Pons (tissue), 1 donor: ENCODE measurements at regions not wholly inside any gene's neighbourhood (a gene's known extent, or its start where the extent isn't known, plus 50 kb on each side); places are given as distances from the start of the nearest gene placed in this dataset.
A peak's percentile ranks its signal among the peaks of the same experiment; 100 is the strongest.
"Not testable (repeated sequence)": the region's sequence is repeated elsewhere in the genome, so short reads cannot be mapped to it uniquely, and the experiment has no call there.

ENCODE experiments used
- DNase-seq: peaks from one replicate; pipeline ENCODE4 v3.0.0-alpha.2; 2016; ENCODE audit warnings: low spot score

DNA sequence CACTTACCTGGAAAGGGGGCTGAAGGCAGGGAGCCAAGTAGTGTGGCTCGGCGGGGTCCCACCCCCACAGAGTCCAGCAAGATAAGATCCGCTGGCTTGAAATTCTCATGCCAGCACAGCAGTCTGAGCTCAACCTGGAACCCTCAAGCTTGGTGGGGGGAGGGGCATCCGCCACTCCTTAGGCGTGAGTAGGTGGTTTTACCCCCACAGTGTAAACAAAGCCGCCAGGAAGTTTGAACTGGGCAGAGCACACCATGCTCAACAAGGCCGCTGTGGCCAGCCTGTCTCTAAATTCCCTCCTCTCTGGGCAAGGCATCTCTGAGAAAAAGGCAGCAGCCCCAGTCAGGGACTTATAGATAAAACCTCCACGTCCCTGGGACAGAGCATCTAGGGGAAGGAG lies 156.3 kb downstream of the KBTBD8 start:
- DNase-seq: no peak

DNA sequence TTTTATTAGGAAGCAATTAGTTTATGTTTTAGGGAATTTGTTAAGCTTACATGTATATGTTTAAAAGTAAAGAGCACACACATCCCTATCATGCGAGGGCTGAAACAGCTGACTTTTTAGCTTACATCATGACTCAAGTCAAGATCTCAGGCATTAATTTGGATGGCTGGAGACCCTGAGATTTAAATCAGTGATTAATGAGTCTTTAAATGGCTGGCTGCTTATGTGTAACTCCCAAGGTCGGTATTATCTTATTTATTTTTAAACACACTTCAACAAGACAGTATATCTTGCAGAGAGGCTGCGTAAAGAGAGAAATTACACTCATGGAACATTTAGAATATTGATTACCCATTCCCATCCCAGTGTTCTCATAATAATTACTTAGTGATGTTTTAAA lies 169.4 kb downstream of the KBTBD8 start:
- no peak for DNase-seq

DNA sequence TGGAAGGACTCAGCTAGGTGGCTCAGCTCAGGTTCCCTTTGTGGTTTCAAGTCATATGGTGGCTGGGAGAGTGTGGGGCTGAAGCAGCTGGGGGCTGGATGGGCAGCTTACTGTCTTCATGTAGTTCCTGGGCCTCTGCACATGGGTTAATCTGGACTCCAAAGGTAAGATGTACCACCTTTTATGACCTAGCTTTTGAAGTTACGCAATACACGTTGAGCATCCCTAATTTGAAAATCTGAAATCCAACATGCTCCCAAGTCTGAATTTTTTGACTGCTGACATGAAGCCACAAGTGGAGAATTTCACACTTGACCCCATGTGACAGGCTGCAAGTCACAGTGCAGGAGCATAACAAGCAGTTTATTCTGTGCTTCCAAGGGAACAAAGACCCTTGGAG lies 173.7 kb downstream of the KBTBD8 start:
- DNase-seq: no peak

DNA sequence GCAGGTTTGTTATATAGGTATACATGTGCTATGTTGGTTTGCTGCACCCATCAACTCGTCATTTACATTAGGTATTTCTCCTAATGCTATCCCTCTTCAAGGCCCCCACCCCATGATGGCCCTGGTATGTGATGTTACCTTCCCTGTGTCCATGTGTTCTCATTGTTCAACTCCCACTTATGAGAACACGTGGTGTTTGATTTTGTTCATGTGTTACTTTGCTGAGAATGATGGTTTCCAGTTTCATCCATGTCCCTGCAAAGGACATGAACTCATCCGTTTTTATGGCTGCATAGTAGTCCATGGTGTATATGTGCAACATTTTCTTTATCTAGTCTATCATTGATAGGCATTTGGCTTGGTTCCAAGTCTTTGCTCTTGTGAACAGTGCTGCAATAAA lies 175.0 kb downstream of the KBTBD8 start:
- DNase-seq: not testable (repeated sequence)

DNA sequence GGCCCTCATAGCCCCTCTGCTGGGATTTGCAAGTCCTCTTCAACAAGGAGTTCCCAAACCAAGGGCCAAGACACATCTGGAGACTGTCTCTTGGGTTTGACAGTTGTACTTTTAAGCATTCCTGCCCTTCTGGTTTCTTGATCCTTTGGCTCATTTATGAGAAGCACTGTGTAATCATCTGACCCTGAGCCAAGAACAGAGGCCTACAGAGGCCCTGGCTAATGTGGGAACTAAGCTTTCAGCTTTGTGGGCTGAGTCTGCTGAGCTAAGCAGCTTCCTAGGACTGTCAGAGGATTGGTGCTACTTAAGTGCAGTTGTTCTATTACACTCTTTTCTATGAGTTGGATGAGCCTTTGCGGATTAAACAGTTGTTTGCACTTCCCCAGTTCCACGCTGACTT lies 178.3 kb downstream of the KBTBD8 start:
- DNase-seq: peak; percentile 12

DNA sequence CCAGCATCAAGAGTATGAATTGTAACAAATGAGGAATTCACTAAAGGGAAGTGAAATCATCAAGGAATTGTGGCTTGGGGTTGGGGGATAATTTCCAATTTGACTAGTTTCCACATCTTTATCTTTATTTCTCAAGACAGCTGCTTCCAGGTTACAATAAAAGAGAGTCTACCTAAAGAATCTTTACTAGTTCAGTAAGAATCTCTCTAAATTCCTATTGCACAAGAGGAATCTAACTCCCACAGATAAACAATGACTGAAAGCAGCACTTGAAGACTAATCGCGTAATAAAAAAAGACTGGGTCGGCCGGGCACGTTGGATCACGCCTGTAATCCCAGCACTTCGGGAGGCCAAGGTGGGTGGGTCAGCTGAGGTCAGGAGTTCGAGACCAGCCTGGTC lies 194.4 kb downstream of the KBTBD8 start:
- DNase-seq: no peak

DNA sequence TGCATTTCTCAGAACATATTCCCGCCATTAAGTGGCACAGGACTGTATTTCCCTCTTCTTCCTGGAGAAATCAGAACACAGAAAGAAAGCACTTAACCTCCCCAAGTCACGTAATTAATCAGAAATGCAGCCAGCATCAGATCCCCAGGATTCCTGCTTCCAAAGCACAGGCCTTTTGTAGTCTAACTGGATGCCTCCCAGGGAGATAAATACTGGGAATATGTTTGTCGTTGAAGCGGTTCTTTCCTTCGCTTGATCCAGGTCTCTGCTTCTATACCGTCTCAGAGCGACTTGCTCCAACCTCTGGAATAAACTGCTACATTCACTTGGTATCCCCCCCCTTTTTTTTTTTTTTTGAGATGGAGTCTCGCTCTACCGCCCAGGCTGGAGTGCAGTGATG lies 198.6 kb downstream of the KBTBD8 start:
- no peak for DNase-seq

DNA sequence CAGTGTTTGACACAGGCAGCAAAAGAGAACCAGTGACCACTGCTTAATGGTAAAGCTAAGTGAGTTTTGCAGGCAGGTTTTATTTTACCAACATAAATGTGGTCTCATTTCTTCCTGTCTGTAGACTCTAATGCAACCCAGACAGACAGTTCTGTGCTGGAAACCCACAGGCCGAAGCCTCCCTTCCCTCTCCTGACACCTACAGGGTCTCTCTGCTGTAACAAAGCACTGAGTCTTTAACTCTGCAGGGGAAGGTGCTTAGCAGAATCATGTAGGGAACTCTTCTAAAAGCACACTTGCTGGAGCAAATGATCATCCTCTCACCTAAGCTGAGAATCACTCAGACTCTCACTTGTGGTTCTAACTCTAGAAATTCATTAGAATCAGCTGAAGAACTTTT lies 200.3 kb downstream of the KBTBD8 start:
- no peak for DNase-seq

DNA sequence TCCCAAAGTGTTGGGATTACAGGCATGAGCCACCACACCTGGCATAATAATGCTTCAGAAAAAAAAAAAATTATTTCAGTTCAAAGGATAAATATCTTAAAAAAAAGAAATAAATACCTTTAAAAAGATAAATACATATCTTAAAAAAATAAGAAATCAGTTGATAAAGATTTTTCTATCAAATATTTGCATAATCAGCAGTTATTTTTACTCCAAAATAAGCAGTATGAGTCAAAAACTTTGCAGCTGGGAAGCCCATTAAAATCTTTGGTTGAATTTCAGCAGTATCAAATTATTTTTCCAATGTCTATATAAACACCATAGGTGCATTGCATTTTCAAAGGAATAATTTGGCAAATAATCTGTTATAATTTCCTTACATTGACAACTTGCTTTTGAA lies 202.5 kb downstream of the KBTBD8 start:
- no peak for DNase-seq

DNA sequence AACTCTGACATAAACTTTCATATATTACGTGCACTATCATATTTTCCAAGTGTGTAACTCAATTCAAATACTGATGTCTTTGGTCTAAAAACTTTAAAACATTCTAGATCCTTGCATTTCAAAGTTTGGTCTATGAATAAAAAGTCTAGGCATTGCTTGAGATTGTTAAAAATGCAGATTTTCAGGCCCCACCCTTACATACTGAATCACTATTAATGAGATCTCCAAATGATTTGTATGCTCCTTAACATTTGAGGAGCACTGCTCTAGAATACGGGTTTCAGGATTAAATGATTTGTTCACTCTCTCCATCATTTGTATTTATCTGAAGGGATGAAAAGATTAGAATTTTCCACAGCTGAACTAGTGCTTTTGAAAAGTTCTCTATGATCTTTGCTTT lies 202.9 kb downstream of the KBTBD8 start:
- DNase-seq: no peak

DNA sequence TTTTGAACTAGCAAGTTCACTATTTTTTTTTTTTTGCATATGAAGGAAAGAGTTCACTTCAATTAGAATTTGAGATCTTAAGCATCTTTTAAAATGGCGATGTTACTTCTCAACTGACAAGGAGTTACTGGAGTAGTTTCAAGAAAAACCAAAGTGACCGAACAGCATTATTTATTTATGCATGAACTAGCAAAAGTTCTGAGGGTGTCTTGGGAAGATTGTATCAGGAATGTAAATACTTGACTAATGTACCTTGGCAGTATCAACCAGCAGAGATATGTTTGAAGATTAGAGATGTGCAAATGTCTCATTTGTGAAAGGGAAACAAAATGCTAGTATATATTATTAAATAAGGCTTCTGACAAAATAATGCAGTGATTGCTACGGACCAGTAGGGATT lies 203.9 kb downstream of the KBTBD8 start:
- DNase-seq: no peak

DNA sequence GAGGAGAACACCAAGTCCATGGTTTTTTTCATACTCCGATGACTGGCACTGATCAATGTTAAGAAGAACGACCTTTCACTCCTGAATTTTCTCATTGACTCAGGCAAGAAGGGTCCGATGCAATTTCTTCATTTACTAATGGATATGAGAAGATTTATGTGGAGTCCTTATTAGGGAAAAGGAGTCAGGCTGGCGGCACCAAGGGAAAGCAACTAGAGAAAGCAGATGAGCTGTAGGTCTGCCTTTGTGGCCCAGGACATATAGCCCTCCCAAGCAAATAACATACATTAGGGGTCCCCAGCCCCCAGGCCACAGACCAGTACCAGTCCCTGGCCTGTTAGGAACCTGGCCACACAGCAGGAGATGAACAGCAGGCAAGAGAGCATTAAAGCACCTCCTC lies 206.8 kb downstream of the KBTBD8 start:
- DNase-seq: no peak

DNA sequence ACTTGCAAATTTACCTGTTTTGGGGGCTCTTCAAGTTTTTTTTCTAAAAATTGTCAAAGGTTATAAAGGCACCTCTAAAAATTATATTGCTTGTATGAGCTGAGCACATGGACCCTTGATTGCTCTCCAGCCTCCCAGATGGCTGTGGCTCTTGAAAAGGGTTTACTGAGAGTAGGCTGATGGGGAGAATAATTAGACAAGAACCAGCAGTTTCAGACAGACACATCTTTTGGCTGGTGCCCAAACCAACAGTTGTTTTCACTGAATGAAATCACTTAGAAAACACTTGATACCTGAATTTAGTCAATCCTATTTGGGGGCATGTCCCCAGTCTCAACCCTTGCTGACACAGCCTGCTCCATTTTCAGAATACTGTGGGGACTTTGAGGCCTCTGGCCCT lies 217.6 kb downstream of the KBTBD8 start:
- no peak for DNase-seq

DNA sequence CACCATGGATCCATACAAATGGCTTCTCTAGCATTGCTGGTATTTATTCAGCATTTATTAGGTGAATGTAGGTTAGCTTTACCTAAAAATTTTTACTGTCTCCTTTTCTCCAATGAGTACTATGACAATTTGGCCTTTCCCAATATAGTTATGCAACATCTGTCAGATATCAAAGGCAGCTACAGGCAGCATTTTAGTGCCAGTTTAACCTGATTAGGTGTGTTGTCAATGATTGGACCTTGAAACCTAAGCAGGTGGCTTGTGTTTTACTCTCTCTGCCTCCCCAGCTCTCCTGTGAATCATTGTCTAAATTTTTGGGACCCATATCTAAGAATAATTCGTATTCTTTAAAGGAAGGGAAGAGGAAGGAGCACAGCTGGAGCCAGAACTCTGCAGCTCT lies 228.9 kb downstream of the KBTBD8 start:
- DNase-seq: no peak

DNA sequence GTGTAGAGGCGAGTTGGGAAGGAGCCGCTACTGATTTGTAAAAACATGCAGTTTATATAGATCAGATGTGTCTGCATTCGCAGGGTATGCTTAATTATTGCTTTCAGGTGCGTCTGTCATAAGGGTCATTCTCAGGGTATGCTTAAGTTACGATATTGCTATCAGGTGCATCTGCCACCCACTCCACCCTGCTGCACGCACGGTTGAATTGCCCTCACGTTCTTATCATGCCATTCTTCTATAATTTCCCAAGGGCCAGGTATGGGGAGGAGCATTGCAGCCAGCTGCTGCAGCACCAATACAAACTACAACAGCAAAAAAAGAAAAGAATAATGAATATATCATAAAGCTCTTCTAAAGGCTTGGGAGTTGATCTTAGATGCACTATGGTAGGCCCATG lies 230.0 kb downstream of the KBTBD8 start:
- no peak for DNase-seq

DNA sequence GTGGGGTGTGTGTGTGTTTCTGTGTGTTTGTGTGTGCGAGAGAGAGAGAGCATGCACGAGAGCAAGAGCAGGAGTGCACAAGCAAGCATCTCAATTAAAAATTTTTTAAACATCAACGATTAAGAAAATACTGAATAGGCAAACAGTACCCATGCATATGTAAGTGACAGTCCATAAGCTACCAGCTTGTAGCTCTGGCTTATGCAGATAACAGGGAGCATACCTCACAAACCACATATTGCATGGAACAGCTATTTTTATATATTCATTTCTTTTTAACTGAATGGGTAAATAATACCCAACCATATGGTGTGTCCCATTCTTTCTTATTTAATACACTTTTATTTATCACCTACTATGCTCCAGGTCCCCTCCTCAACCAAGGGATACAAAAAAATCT lies 234.5 kb downstream of the KBTBD8 start:
- DNase-seq: no peak

DNA sequence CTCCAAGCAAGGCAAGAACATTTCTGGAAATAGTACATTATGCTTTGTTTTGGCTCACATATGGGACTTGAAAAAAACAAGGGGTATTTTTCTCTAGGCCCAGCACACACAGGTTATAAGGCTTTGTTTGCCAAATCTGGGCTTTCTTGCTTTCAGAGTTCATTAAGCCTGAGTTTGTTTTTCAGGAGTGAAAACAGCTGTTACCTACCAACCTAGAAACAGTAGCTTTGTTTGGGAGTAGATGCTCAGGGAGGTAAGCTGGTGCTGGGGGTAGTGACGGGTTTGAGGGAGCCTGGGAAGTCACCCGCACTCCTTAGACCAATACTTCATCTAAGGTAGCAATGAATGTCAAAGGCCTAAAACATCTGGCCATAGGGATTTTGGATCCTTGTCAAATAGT lies 241.2 kb downstream of the KBTBD8 start:
- no peak for DNase-seq

DNA sequence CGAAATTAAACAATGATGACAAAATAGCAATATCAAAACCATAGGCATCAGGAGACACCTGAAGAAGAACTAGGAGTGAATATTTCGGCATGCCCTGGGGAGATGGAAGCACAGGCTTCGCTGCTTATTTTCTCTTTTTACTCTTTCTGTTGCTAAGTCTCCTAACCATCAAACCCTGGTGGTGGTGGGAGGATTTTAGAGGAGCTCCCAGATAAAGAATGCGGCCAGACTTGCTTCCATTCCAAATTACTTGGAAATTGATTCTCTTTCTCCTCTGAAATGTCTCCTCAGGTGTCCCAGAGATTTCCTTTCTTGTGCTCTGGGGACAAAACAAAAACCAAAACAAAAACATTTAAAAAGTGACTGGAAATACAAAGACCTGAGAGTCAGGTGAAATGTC lies 243.0 kb downstream of the KBTBD8 start:
- no peak for DNase-seq

DNA sequence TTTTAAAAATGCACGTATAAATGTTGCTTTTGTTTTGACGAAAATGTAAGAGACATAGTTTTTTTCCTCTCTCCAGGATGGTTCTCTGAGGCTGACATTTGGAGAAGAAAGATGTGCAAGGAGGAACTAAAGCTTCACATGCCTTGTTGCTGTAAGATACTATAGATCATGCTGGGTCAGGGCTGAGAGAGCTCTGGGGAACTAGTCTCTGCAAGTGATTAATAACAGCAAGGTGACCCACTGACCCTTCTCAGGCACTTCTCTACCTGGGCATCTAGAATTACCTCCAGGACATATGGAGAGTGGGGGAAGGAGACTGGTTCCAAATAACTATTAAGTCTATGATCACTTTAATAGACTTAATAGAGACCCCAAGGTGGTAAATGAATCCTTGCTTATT lies 246.0 kb downstream of the KBTBD8 start:
- no peak for DNase-seq

DNA sequence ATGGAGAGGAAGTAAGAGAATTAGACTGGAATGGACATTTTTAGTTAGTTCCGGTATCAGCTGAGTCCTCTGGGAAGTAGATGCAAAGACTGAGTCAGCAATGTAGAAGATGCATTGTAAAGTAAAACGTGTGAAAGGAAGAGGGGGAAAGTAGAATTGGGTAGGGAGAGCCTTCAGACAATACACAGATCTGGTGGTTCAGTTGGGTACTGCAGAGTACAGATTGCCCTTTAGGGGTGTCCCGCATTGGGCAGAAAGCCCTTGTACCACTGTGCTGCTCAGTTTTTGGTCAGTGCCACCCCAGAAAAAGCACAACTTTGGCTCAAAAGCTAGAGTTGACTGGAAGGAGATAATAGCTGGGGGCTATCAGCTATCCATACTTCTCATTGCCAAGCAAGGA lies 247.4 kb downstream of the KBTBD8 start:
- DNase-seq: no peak

DNA sequence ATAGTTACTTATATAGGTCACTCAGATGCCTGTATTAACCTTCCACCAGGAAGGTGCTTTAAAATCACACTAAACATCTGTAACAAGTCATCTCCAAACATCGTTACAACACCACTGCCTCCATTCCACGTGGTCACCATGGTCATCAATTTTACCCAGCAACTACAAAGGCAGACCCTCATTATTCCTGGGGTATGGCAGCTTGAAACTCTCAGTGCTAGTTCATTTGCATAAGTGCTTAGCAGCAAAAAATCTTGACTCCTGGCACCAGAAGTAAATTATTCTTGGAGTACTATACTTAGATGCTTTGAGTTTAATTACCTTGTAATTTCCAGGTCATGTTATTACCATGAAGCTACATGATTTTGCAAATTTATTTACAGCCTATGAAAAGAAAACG lies 250.6 kb downstream of the KBTBD8 start:
- no peak for DNase-seq

DNA sequence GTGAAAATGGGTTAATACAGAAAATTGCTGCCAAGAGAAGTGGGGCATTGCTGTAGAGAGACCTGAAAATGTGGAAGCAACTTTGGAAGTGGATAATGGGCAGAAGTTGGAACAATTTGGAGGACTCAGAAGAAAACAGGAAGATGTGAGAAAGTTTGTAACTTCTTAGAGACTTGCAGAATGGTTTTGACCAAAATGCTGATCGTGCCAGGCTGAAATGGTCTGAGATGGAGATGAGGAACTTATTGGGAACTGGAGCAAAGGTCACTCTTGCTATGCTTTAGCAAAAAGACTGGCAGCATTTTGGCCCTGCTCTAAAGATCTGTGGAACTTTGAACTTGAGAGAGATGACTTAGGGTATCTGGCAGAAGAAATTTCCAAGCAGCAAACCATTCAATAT lies 254.8 kb downstream of the KBTBD8 start:
- peak; percentile 64 for DNase-seq

DNA sequence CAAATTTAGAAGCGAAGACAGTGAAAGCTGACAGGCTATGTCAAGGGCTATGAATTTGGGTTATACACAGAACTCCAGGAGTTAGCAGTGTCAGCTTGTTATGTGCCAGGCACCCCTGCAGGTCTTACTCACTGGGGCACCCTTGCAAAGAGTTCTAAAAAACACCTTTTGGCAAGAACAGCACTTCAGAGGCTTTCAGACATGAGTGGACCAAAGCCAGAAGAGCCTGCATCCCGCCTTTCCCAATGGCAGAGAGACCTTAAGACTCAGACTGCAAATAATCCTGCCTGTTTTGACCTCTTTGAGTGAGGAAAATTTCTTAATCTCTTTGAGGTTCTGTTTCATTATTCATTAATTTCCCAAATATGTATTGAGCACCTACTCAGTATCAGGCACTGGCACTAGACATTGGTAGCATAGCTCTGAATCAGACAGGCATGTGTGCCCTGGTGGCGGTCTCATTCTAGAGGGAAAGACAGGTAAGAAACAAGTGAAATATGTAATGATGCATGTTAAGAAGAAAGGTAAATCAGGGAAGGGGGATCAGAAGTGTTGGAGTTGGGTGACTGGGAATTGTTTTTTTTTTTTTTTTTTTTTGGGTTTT lies 280.0 kb downstream of the KBTBD8 start:
- DNase-seq: no peak

DNA sequence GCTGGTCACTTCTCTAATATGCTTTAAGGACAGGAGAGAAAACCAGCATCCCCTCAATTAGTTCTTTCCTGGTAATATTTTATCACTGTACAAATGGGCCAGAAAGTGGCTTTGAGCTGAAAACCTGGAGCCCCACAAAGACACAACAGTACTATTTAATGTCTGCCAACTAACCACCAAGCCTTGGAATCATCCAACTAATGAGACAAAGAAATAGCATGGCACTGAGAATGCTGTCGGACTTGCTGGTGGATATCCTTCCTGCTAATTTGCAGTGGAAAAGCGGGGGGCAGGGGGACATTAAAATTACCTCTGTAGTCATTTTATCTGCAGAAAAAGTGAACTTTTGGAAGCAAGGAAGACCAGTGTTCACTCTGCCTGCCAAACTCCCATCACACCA lies 288.5 kb downstream of the KBTBD8 start:
- no peak for DNase-seq
